GM12872 (cell line): ENCODE measurements at regions not wholly inside any gene's neighbourhood (a gene's known extent, or its start where the extent isn't known, plus 50 kb on each side); places are given as distances from the start of the nearest gene placed in this dataset.

Source experiments
- TF ChIP-seq, protein P1 (sequence below): IDR thresholded peaks from 3 replicates; pipeline ENCODE4 v1.5.1; 2011; ENCODE audit warnings: low read depth, mild to moderate bottlenecking, low read length, moderate library complexity; ENCODE audit not compliant: insufficient read depth

DNA sequence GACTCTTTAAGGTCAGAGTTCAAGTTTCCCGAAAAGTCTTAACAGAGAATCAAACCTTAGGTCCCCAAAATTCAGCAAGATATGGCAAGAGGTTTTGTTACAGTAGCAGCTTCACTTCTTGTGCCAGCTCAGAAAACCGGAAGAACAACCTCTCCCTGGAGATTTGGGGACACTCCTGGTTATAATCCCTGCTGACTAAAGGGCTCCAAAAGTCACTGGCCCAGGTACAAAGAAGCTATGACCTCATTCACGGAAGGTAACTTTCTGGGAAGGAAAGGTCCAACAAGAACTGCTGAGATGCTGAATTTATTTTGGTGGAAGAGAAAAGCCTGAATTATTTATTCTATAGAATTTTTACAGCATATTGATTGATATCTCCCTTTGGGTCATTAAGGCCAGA is 55.6 kb upstream of the DIO2 start:
- TF ChIP-seq, protein P1, sequence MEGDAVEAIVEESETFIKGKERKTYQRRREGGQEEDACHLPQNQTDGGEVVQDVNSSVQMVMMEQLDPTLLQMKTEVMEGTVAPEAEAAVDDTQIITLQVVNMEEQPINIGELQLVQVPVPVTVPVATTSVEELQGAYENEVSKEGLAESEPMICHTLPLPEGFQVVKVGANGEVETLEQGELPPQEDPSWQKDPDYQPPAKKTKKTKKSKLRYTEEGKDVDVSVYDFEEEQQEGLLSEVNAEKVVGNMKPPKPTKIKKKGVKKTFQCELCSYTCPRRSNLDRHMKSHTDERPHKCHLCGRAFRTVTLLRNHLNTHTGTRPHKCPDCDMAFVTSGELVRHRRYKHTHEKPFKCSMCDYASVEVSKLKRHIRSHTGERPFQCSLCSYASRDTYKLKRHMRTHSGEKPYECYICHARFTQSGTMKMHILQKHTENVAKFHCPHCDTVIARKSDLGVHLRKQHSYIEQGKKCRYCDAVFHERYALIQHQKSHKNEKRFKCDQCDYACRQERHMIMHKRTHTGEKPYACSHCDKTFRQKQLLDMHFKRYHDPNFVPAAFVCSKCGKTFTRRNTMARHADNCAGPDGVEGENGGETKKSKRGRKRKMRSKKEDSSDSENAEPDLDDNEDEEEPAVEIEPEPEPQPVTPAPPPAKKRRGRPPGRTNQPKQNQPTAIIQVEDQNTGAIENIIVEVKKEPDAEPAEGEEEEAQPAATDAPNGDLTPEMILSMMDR: no peak

DNA sequence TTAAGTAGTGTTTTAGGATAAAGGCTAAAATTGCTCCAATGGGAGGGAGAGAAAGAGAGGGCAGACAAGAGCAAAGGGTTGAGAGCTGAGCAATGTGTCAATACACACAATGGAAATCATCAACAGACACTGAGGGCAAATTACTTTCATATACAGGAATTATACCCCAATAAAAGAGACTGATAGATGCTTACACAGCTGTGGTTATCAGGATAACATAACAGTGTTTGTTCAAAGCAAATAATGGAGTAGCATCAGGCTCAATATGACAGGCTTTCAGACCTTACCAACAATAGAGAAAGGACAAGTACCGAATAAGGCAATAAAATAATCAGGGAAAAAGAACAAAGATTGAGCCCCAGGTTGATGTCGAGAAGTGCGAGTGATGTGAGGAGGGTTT is 53.4 kb upstream of the DIO2 start:
- TF ChIP-seq, protein P1: no peak
